GM19395 (cell line): ENCODE measurements at regions not wholly inside any gene's neighbourhood (a gene's known extent, or its start where the extent isn't known, plus 50 kb on each side); places are given as distances from the start of the nearest gene placed in this dataset.

Source experiments
- ATAC-seq: cut with Tn5 transposase; IDR thresholded peaks from one replicate; pipeline ENCODE4 v1.9.1; 2021; ENCODE audit warnings: mild to moderate bottlenecking, moderate library complexity; ENCODE audit not compliant: unreplicated experiment

- ATAC-seq = no peak
Measured at GRCh38 chr6:44701637-44702101, 314.2 kb downstream of the CDC5L start.

DNA sequence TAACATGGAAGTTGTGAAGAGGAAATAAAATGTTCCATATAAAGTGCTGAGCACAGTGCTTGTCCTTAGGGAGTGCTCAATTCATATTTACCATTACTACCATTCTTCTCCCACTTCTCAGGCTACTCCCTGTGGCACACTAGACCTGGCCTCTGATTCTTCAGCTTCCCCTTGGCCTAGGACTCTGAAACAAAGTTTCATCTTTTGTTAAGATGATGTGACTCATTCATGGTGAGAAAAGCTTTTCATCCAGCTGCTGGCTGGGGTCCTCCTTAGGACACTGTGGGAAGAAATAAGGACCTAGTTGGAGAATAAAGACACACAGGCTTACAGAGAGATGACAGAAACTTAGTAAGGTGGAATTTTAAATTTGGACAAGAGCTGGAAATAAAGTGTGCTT lies 314.8 kb downstream of the CDC5L start:
- no peak for ATAC-seq

GRCh38 chr6:44704240-44705150 lies 317.0 kb downstream of the CDC5L start:
- ATAC-seq = no peak

DNA sequence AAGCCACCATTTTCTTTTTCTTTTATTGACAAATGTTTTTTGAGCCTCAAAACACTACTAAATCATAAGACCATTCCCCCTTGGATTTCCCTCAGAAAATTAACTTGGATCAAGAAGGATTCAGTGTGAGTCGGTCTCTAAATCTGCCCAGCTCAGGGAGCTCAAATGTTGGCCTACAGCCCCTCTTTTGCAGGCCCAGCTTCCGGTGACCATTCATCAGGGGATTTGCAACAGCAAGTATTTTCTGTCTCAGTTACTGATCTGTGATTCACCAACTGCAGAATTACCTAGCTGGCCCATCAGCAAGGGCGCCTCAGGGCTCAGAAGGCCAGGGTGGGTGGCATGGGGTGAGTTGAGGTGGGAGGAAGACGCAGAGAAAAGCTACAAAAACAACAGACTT lies 318.1 kb downstream of the CDC5L start:
- no peak for ATAC-seq

GRCh38 chr6:44706011-44706410 lies 318.5 kb downstream of the CDC5L start:
- ATAC-seq = no peak

DNA sequence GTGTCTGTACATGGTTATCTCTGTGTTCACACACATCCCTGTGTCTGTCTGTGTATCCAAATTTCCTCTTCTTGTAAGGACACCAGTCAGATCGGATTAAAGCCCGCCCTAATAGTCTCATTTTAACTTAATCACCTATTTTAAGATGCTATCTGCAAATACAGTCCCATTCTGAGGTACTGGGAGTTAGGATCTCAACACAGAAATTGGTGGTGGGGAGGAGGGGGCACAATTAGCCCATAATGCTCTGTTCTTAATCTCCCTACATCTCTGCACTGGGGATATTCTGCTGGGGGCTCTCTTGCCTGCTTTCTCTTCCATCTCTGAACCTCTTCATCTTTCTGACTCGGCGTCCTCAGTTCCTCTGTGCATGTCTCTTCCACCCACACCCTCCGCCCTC lies 320.7 kb downstream of the CDC5L start:
- ATAC-seq = no peak

GRCh38 chr6:44712353-44713111 lies 325.0 kb downstream of the CDC5L start:
- ATAC-seq = no peak

DNA sequence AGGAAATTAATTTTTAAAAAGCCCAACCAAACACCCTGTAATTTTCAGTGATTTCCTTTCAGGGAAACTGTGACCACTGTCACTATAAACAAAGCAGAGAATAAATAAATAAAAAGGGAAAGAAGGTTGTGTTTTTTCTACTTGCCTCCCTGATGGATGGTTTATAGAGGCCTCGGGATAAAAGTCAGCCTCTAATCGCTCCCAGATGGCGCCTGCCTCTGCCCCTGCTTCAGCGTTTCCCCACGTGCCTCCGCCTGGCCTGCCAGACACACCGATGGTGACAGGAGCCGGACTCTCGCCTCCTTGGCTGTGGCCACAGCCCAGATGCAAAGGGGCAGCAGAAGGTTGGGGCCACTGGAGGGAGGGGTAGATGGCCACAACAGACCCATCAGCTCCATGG lies 327.7 kb downstream of the CDC5L start:
- no peak for ATAC-seq

DNA sequence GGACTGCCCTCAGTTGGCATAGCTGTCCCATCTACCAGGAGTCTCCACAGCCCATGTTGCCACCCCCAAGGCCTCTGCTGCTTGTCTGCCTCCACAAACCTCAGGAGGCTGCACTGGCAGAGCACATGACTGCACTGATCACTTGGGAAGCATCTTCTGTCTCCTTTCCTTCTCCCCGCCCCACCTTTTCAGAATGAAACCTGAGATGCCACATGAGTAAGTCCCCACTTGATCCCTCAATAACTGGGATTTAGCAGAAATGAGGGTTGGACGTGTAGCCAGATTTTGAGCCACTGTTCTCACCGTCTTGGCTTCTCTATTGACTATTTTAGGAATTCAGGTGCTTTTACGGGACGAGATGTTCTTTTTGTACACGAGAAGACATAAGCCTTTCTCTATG lies 328.4 kb downstream of the CDC5L start:
- no peak for ATAC-seq

DNA sequence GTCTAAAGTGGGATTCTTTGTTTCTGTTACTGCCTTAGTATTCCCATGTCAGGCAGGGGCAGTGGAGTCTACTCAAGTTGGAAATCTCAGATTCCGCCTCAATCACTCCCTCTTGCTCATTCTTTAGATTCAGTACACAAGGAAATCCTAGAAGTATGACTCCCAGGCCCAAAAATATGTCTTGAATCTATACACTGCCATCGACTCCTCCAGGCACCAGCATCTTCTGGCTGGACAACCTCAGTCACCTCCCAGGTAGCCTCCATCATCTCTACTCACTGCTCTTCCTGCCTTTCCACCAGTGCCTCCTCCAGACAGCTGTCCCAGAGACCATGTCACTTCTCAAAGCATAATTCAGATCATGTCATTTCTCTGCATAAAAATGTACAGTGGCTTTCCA lies 329.9 kb downstream of the CDC5L start:
- ATAC-seq = no peak

DNA sequence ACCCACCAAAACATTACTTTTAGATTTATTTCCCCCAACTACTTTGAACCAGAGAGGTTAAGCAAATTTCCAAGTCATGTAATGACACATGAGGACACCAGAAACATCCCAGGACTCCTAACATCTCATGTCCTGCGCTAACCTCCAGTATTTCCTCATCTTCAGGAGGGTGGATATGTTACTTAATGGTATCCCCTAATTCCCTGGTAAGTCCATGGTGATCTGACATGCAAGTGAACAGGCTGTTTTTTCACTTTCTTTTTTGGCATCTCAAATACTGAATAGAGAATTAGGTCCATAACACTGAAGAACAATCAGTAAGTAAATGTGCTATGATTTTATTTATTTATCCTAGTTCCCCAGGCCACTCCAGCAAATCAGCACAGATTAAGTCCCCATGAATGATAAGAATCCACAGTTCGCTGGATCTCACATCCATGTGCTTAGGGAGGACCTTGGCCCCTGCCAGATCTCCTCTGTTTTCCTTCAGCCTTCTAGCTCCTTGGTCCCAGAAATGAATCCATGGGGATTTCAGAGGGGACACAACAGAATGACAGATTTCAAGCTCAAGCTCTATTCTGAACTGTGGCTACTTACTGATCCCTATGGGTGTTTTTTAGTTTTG lies 334.6 kb downstream of the CDC5L start:
- no peak for ATAC-seq

DNA sequence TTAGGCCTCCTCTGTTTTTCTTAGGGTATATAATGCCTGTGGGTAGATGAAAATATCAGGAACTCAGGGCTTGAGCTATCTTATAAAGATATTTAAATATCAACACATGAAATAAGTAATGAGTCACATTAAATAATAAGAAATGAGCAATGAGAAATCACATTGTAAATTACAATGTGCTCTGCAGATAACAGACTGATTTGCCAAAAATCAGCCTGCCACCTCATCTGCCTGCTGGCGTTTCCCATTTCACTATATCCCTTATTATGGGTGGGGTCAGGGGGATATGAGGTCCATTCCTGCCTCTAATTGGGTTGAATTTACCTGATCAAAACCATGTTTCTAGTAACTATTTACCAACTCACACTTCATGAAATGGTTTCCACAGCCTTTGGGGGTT lies 335.2 kb downstream of the CDC5L start:
- ATAC-seq = no peak

- ATAC-seq = no peak
Measured at GRCh38 chr6:44723439-44724197, 336.1 kb downstream of the CDC5L start.

- no peak for ATAC-seq
Measured at GRCh38 chr6:44725070-44725469, 337.6 kb downstream of the CDC5L start.

GRCh38 chr6:44727651-44728630 lies 340.4 kb downstream of the CDC5L start:
- ATAC-seq = no peak

DNA sequence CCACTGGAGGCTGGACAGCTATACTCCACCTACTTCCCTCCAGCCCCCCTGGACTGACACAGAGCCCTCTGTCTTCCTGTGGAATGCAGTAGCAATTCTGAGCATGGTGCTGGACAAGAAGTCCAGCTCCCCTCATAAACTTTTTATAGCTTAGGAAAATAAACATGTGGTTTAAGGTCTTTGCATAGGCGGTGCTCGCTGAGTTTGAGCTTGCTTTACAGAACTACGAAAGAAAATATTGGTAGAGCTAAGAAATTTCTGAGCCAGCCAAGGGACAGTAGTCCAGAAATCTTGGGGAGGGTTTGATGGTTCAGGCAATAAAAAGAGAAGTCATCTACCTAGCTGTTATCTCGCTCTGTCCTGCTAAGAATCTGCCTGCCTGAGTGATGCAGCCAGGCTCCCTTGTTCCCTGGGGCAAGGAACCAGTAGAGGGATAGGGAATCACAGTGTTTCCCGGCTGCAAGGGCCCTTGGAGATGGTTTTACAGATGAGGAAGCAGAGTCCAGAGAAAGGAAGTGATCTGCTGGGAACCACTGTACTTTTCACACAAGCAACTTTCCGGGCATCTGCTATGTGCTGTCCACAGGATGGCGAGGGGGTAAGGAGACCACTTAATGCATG lies 343.4 kb downstream of the CDC5L start:
- ATAC-seq = no peak

- no peak for ATAC-seq
Measured at GRCh38 chr6:44731485-44732095, 344.1 kb downstream of the CDC5L start.

- no peak for ATAC-seq
Measured at GRCh38 chr6:44732243-44732642, 344.7 kb downstream of the CDC5L start.

DNA sequence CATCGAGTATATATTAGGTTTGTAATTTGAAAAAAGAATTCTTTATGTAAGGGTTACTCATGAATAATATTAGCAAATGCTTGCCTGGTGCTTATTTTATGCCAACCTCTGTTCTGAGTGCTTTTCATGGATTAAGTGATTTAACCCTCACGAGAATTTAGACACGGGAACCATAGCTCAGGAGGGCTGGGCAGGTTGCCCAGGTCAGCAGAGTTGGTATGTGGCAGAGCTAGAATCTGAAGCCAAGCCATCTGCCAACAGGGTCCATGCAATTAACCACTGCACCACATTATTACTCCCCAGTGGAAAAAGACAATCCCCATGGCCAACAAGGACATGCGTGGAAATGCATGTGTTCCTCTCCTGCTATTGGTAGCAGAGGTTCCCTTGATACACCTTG lies 345.6 kb downstream of the CDC5L start:
- ATAC-seq = no peak
